DMS53 (cell line): ENCODE measurements at regions not wholly inside any gene's neighbourhood (a gene's known extent, or its start where the extent isn't known, plus 50 kb on each side); places are given as distances from the start of the nearest gene placed in this dataset.
"Not testable (repeated sequence)": the region's sequence is repeated elsewhere in the genome, so short reads cannot be mapped to it uniquely, and the experiment has no call there.

Experiments used
- DNase-seq: peaks from one replicate; lab custom pipeline; 2025; lab: John Stamatoyannopoulos, UW

- no peak for DNase-seq
Measured at GRCh38 chr16:60810250-60810649, 1226.0 kb downstream of the CDH8 start.

GRCh38 chr16:60792437-60792836 lies 1243.8 kb downstream of the CDH8 start:
- no peak for DNase-seq

GRCh38 chr16:60788631-60789030 lies 1247.6 kb downstream of the CDH8 start:
- no peak for DNase-seq

DNA sequence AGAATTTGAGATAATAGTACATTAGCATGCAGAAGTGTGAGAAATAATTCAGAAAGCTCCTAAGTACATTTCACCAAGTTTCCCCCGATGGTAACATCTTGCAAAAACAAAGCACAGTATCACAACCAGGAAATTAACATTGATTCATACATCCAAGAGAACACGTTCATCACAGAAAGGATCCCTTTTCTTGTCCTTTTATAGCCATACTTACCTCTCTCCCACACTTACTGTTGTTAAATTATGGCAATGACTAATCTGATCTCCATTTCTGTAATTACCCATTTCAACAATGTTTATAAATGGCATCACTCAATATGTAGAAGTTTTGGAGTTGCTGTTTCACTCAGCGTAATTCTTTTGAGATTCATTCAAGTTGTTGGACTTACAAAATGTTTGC lies 1260.0 kb downstream of the CDH8 start:
- DNase-seq, result no peak

DNA sequence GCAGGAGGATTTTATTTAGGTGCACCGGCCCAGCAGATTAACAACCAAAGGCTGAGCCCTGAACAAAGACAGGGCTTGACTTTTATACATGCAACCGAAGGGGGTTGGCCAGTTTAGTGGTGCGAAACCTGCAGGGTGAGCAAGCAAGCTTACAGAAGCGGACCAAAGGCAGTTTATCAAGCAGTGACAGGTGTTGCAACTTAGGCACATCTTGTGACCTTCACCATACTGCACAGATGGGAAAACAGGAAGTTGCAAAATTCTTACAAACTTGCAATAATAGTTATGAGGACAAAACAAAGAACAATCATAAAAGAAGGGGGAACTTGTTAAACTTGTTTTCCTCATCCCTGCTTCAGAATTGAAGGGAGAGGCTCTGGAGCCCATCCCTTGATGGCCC lies 1265.1 kb downstream of the CDH8 start:
- DNase-seq, result no peak

DNA sequence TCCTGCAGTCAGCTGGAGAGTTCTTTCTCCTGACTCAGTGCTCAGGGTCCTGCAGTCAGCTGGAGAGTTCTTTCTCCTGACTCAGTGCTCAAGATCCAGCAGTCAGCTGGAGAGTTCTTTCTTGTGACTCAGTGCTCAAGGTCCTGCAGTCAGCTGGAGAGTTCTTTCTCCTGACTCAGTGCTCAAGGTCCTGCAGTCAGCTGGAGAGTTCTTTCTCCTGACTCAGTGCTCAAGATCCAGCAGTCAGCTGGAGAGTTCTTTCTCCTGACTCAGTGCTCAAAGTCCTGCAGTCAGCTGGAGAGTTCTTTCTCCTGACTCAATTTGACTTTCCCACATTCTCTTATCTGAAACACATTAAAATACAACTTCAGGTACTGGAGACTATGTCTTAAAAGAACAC lies 1265.9 kb downstream of the CDH8 start:
- DNase-seq, result not testable (repeated sequence)

GRCh38 chr16:60763869-60764268 lies 1272.4 kb downstream of the CDH8 start:
- no peak for DNase-seq

GRCh38 chr16:60755907-60756306 lies 1280.3 kb downstream of the CDH8 start:
- no peak for DNase-seq

GRCh38 chr16:60748366-60748765 lies 1287.9 kb downstream of the CDH8 start:
- DNase-seq, result no peak

DNA sequence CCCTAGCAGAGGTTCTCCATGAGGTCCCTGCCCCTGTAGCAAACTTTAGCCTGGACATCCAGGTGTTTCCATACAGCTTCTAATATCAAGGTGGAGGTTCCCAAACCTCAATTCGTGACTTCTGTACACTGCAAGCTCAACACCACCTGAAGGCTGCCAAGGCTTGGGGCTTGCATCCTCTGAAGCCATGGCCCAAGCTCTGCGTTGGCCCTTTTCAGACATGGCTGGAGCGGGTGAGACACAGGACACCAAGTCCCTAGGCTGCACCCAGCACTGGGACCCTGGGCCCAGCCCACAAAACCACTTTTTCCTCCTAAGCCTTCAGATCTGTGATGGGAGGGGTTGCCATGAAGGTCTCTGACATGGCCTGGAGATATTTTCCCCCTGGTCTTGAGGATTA lies 1292.0 kb downstream of the CDH8 start:
- DNase-seq, result no peak

DNA sequence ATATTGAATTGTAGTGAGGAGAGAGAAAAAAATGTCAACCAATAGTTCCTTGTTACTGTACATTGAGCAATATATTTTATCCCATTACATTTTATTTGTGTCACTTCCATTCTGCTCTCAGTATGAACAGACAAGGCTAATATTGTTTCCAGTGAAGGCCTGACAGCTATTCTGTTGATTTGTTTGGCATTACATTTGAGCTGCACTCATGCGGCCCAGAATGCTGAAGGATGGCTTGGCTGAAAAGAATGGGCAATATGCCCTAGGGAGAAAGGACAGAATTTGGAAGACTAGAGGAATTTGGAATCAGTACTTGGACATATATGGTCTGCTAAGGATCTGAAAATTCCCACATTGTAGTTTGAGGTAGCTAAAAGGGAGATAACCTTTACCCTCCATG lies 1294.4 kb downstream of the CDH8 start:
- no peak for DNase-seq

DNA sequence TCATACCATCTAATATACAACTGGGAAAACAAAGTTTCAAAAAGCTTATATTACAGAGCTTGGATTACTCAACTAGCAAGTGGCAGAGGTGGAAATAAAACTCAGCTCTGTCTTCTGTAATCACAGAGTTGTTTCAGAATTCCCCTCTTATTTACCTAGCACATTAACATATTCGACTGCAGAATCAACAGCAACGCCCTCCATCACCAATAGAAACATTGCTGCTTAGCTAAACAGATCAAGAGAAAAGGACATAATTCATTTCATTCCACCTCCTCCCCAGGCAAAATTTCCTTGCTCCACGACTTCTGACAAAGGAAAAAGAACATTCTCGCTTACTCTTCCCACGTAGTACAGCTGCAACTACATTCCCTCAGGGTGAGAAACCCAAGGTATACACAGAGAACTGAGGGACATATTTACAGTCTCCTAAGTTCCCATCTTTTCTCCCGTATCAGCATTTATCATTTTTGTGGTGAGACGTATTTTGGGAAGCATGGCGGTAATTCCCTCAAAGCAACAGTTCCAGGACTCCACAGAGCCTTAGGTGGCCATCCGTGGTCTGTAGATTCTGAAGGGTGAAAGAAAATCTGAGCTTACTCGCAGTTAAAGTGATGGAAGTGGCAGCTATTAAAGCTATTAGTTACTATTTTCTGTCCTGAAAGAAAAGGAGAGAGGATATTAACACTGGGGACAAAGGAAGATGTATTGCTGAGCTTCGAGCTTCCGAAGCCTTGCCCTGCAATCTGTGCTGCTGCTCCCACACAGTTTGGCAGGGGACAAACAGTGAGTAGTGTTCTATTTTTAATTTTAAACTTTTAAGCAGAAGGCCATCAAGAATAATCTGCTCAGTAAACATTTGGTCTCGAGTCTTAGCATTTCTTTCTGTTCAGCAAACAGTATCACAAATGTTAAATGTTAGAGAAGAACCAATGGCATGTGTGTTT lies 1296.2 kb downstream of the CDH8 start:
- no peak for DNase-seq

- no peak for DNase-seq
Measured at GRCh38 chr16:60731329-60732050, 1304.7 kb downstream of the CDH8 start.

DNA sequence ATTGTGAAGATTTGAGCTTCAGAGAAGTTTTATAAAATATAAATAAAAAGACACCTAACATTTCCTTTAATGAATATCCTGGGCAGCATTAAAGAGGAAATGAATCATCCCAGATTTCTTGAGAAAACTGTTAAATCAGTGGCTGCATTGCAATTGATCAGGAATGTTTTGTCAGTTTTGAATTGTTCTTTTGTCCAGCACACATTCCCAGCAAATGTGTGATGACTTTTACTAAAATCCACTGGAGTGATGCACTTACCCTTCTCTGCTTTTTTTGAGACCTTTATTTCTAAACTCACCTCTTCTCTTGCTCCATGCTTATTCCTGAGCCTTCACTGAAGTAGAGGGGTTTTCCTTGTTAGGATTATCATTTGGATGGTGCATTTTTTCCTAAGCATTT lies 1307.2 kb downstream of the CDH8 start:
- no peak for DNase-seq

DNA sequence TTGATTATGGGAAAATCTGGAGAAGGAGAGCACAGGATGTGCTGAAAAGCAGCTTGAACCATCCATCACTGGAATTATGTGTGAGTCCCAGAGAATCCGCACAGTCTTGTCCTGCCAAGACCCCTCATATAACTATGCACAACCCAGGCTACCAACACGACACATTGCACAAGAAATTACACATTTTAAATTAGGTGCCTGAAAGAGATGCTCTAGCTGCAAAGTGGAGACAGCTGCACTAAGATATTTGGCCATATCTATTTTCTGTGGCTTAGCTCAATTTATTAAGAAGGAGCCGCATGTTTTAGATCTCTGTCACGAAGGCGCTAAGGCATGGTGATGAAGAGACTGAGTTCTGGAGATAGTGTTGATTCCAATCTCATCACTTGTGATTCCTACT lies 1308.4 kb downstream of the CDH8 start:
- DNase-seq, result no peak

DNA sequence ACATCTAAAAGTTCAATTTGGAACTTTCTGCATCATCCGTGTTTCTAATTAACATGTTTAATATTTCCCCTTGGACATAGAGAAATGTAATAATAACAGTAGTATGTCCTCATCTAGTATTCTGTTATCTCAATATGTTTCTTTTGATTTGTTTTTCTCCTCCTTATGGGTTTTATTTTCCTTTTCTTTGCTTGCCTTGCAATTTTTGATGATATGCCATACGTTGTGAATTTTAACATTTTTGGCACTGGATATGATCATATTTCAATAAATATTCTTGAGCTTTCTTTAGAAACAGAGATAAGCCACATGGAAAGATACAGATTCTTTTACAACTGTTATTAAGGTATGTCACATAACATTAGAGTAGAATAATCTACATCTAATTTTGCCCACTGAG lies 1316.2 kb downstream of the CDH8 start:
- DNase-seq, result no peak

GRCh38 chr16:60717808-60718207 lies 1318.4 kb downstream of the CDH8 start:
- no peak for DNase-seq

GRCh38 chr16:60712144-60712543 lies 1324.1 kb downstream of the CDH8 start:
- no peak for DNase-seq

GRCh38 chr16:60704726-60705125 lies 1331.5 kb downstream of the CDH8 start:
- DNase-seq, result no peak

DNA sequence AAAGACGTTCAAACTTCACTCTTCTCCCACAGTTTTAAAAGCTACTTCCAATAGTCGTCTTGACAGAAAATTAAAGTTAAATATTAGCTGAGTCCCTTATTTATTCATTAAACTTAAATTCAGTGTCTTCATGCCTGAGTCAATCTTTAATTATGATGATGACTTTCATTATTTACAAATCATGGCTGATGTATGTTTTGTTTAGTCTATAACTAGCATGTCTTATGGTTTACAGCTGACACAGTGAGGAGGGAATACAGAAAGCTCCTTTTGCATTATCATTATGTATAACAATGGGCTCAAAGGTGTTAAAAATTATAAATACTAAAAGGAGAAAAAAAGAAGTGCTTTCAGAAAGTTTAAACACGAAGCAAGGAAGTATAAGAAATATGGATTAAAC lies 1333.1 kb downstream of the CDH8 start:
- DNase-seq, result no peak

DNA sequence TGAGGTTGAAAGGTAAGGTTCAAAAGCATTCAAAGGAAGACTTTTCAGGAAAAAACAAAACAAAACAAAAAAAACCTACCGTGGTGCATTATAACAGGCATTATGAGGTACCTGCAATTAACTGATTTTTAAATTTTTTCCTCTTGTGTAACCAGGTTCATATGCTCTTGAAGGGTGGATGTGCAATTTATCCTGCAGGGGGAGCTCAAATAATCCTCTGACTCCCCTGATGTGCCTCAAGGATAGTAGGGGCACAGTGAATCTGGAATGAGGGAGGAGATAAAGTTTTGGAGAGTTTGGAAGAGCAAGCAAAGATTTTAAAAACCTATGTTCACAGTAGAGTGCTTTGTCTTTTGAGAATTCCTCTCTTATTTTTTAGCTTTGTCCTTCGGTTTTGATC lies 1349.4 kb downstream of the CDH8 start:
- peak; percentile 28 for DNase-seq

GRCh38 chr16:60684002-60684401 lies 1352.2 kb downstream of the CDH8 start:
- DNase-seq, result no peak

GRCh38 chr16:60682219-60682618 lies 1354.0 kb downstream of the CDH8 start:
- DNase-seq, result no peak
